H1 (cell line): ENCODE measurements at regions not wholly inside any gene's neighbourhood (a gene's known extent, or its start where the extent isn't known, plus 50 kb on each side); places are given as distances from the start of the nearest gene placed in this dataset.

Experiments
- CTCF ChIA-PET: fragments of 300-600 bp; sonication (Branson Sonifier 250); formaldehyde crosslinking; loops from one replicate; lab custom pipeline; 2021; ENCODE audit not compliant: partially characterized antibody; lab: Charles Lee
- POLR2A ChIA-PET: fragments of 300-600 bp; sonication (Branson Sonifier 250); formaldehyde crosslinking; loops from one replicate; lab custom pipeline; 2021; ENCODE audit warnings: inconsistent platforms; ENCODE audit not compliant: partially characterized antibody; lab: Charles Lee
- DNase-seq, 2 experiments: peaks; one replicate each; pipeline versions ENCODE4 v3.0.0 to v3.0.0-alpha.2; 2010 to 2022; ENCODE audit warnings: low spot score in 2 of 2, low read depth in 1 of 2, mixed read lengths in 1 of 2
- FAIRE-seq: peaks from 2 replicates; lab custom pipeline; 2011; peaks lifted over from hg19 to GRCh38; lab: Jason Lieb, UNC
- H2AFZ ChIP-seq: 2 replicates; pipeline ENCODE4 v1.8.1; 2012; ENCODE audit warnings: low read length, inconsistent platforms
- H2AK5ac ChIP-seq: 2 replicates; pipeline ENCODE4 v1.6.1; 2013; ENCODE audit warnings: low read depth, low read length
- H2BK120ac ChIP-seq: replicated peaks from 2 replicates; pipeline ENCODE3; 2013; ENCODE audit warnings: low read depth, low read length, inconsistent platforms
- H2BK12ac ChIP-seq: 2 replicates; pipeline ENCODE4 v1.6.1; 2013; ENCODE audit warnings: low read depth, low read length
- H2BK15ac ChIP-seq: 2 replicates; pipeline ENCODE4 v1.6.1; 2013; ENCODE audit warnings: low read length
- H2BK20ac ChIP-seq: 2 replicates; pipeline ENCODE4 v1.6.1; 2013; ENCODE audit warnings: low read length
- H2BK5ac ChIP-seq: 2 replicates; pipeline ENCODE4 v1.6.1; 2013; ENCODE audit warnings: low read depth, low read length
- H3K14ac ChIP-seq: 2 replicates; pipeline ENCODE4 v1.6.1; 2013; ENCODE audit warnings: inconsistent platforms; ENCODE audit not compliant: insufficient read length
- H3K18ac ChIP-seq: 2 replicates; pipeline ENCODE4 v1.6.1; 2013; ENCODE audit warnings: low read length; ENCODE audit errors: extremely low read depth
- H3K23ac ChIP-seq: 2 replicates; pipeline ENCODE4 v1.6.1; 2013; ENCODE audit warnings: inconsistent platforms; ENCODE audit not compliant: insufficient read length
- H3K23me2 ChIP-seq: 2 replicates; pipeline ENCODE4 v1.6.1; 2013; ENCODE audit warnings: low read depth, low read length
- H3K27ac ChIP-seq: 2 replicates; pipeline ENCODE4 v1.6.1; 2011; ENCODE audit warnings: low read depth, low read length, inconsistent platforms
- H3K27me3 ChIP-seq, 4 experiments: replicated peaks in 1 of 4; 1 replicate in 1 of 4; 2 replicates in 3 of 4; pipeline versions ENCODE4 v1.6.1 to v1.8.1; 2011 to 2013; ENCODE audit warnings: low read length in 3 of 4, mild to moderate bottlenecking in 3 of 4, inconsistent platforms in 2 of 4, mixed read lengths in 2 of 4, moderate library complexity in 1 of 4; ENCODE audit not compliant: control insufficient read depth in 3 of 4, insufficient read depth in 3 of 4; ENCODE audit errors: extremely low read depth in 1 of 4
- H3K36me3 ChIP-seq, 4 experiments: 2 replicates each; pipeline versions ENCODE4 v1.6.1 to v1.8.1; 2011 to 2013; ENCODE audit warnings: mild to moderate bottlenecking in 4 of 4, low read length in 3 of 4, moderate library complexity in 2 of 4, control low read depth in 1 of 4, inconsistent platforms in 1 of 4; ENCODE audit not compliant: insufficient read depth in 4 of 4, control insufficient read depth in 2 of 4
- H3K4ac ChIP-seq: replicated peaks from 2 replicates; pipeline ENCODE3; 2013; ENCODE audit warnings: low read length, low read depth, mixed read lengths, inconsistent platforms; ENCODE audit not compliant: insufficient read length
- H3K4me1 ChIP-seq, 4 experiments: replicated peaks in 1 of 4; 1 replicate in 1 of 4; 2 replicates in 3 of 4; pipeline versions ENCODE4 v1.6.1 to v1.8.1; 2011 to 2013; ENCODE audit warnings: low read length in 3 of 4, inconsistent platforms in 2 of 4, mixed read lengths in 1 of 4; ENCODE audit not compliant: insufficient read depth in 4 of 4, control insufficient read depth in 3 of 4
- H3K4me2 ChIP-seq, 2 experiments: 2 replicates each; pipeline versions ENCODE4 v1.6.1 to v1.8.1; 2011 to 2013; ENCODE audit warnings: low read depth in 2 of 2, low read length in 2 of 2, control low read depth in 1 of 2, inconsistent platforms in 1 of 2, mild to moderate bottlenecking in 1 of 2; ENCODE audit not compliant: insufficient read depth in 1 of 2
- H3K4me3 ChIP-seq, 4 experiments: fragments of 200-600, 300-600 bp in 1 of 4; sonication (generic), shearing (Covaris generic), sonication (Bioruptor Twin) in 1 of 4; 2 replicates each; pipeline versions ENCODE4 v1.5.1 to v1.8.1; 2011 to 2016; ENCODE audit warnings: low read length in 4 of 4, low read depth in 3 of 4, control low read depth in 2 of 4, inconsistent platforms in 2 of 4, mild to moderate bottlenecking in 2 of 4, mixed read lengths in 1 of 4, moderate library complexity in 1 of 4; ENCODE audit not compliant: insufficient read depth in 2 of 4; ENCODE audit errors: extremely low read depth in 1 of 4
- H3K56ac ChIP-seq: replicated peaks from 2 replicates; pipeline ENCODE3; 2013; ENCODE audit warnings: low read depth, mild to moderate bottlenecking, mixed read lengths, low read length, inconsistent platforms; ENCODE audit not compliant: insufficient read length
- H3K79me1 ChIP-seq: 2 replicates; pipeline ENCODE4 v1.6.1; 2013; ENCODE audit warnings: low read depth, low read length, control low read depth
- H3K79me2 ChIP-seq, 2 experiments: 2 replicates each; pipeline versions ENCODE4 v1.6.1 to v1.8.1; 2012 to 2013; ENCODE audit warnings: low read length in 2 of 2, mild to moderate bottlenecking in 2 of 2, inconsistent platforms in 1 of 2; ENCODE audit not compliant: insufficient read depth in 2 of 2, control insufficient read depth in 1 of 2
- H3K9ac ChIP-seq, 4 experiments: replicated peaks in 1 of 4; 1 replicate in 1 of 4; 2 replicates in 3 of 4; pipeline versions ENCODE4 v1.6.1 to v1.8.1; 2011 to 2013; ENCODE audit warnings: low read depth in 3 of 4, low read length in 3 of 4, control low read depth in 2 of 4, mild to moderate bottlenecking in 2 of 4, moderate library complexity in 2 of 4, inconsistent platforms in 1 of 4; ENCODE audit errors: extremely low read depth in 1 of 4
- H3K9me3 ChIP-seq, 2 experiments: 2 replicates each; pipeline versions ENCODE4 v1.6.1 to v1.8.1; 2012 to 2013; ENCODE audit warnings: mild to moderate bottlenecking in 2 of 2, moderate library complexity in 2 of 2, control low read depth in 1 of 2, inconsistent platforms in 1 of 2, low read depth in 1 of 2, low read length in 1 of 2, mixed read lengths in 1 of 2; ENCODE audit not compliant: insufficient read depth in 2 of 2
- H4K20me1 ChIP-seq, 2 experiments: replicated peaks in 1 of 2; 2 replicates each; pipeline versions ENCODE3 to v1.8.1; 2011 to 2013; ENCODE audit warnings: inconsistent platforms in 2 of 2, low read length in 2 of 2, mild to moderate bottlenecking in 1 of 2; ENCODE audit not compliant: insufficient read depth in 2 of 2, control insufficient read depth in 1 of 2
- H4K5ac ChIP-seq: 2 replicates; pipeline ENCODE4 v1.6.1; 2013; ENCODE audit warnings: low read length, low read depth, mixed read lengths, inconsistent platforms; ENCODE audit not compliant: insufficient read length
- H4K8ac ChIP-seq: 2 replicates; pipeline ENCODE4 v1.8.0; 2013; ENCODE audit warnings: mild to moderate bottlenecking, moderate library complexity, low read length, inconsistent platforms; ENCODE audit not compliant: insufficient read depth; ENCODE audit errors: extremely low read depth
- H4K91ac ChIP-seq: replicated peaks from 2 replicates; pipeline ENCODE3; 2013; ENCODE audit warnings: low read length, mixed read lengths, inconsistent platforms; ENCODE audit not compliant: insufficient read length
- BCL11A ChIP-seq, 2 experiments: IDR thresholded peaks; one replicate each; pipeline ENCODE4 v1.6.1; 2011; ENCODE audit warnings: low read depth in 2 of 2, low read length in 2 of 2, mild to moderate bottlenecking in 2 of 2
- CREB1 ChIP-seq: IDR thresholded peaks from 2 replicates; pipeline ENCODE4 v1.6.1; 2012; ENCODE audit warnings: inconsistent platforms
- CTBP2 ChIP-seq: IDR thresholded peaks from 2 replicates; pipeline ENCODE4 v1.7.0; 2011; ENCODE audit warnings: borderline replicate concordance, mild to moderate bottlenecking, moderate library complexity, mixed read lengths, low read length; ENCODE audit not compliant: insufficient read depth, insufficient read length
- POLR2AphosphoS5 ChIP-seq: IDR thresholded peaks from 2 replicates; pipeline ENCODE4 v1.6.1; 2011; ENCODE audit warnings: low read depth, low read length
- WGBS, 2 experiments: shearing (Covaris generic) in 1 of 2; methylation state at CpG; one replicate each; pipeline versions ENCODE4 v1.1.6 to v1.1.7; 2013 to 2015; ENCODE audit warnings: low lambda C conversion rate in 2 of 2, mixed read lengths in 2 of 2, inconsistent platforms in 1 of 2, low coverage in 1 of 2, missing lambda C conversion rate in 1 of 2; ENCODE audit not compliant: insufficient replicate concordance in 2 of 2, insufficient coverage in 1 of 2, insufficient read length in 1 of 2; ENCODE audit errors: extremely low coverage in 1 of 2, missing lambda C conversion rate in 1 of 2; 5-methylcytosine and 5-hydroxymethylcytosine counted together

DNA sequence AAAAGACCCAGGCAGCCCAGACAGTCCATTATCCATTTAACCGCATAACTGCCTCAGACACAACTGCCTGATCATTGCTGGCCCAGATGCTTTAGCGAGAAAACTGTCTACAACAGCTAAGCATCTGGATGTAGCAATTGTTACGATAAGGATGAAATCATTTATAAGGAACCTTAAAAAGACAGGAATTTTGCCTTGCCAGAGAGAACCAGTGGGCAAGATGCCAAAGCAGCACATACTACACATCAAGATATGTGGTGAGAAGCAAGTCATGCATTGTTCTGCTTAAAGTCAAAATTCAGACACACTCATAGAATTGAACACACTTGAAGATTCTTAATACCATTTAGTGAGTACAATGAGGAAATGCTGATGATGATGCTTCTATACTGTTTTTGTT, 1525.3 kb downstream of the CDH8 start:
- Histone ChIP-seq H2BK120ac (no peak overlapping the region), H3K56ac (no peak overlapping the region), H3K79me2 (no peaks in the 10 kb centered on the region), H3K79me1 (no peaks in the 10 kb centered on the region), H3K27me3 (no peaks in the 10 kb centered on the region), H4K8ac (no peak overlapping the region), H3K4ac (no peak overlapping the region), H2BK12ac (no peak overlapping the region), H4K91ac (no peak overlapping the region), H2BK15ac (no peak overlapping the region), H3K4me3 (no peak overlapping the region), H3K9me3 (no peaks in the 10 kb centered on the region)
- TF ChIP-seq CREB1 (no peak), BCL11A (IDR thresholded peaks at IDR 0.05; ENCODE audit: low read depth in 2 of 2, low read length in 2 of 2) (no peak), CTBP2 (no peak), POLR2AphosphoS5 (no peak)
- TF ChIP-seq, all 59 proteins: peak for 0
- Histone ChIP-seq H3K23ac (no peak overlapping the region), H2BK20ac (no peak overlapping the region), H4K5ac (no peak overlapping the region), H3K23me2 (no peaks in the 10 kb centered on the region), H3K4me2 (no peak overlapping the region), H2AK5ac (no peak overlapping the region), H2BK5ac (no peak overlapping the region), H3K18ac (no peak overlapping the region), H3K9ac (no peak overlapping the region), H3K36me3 (no peaks in the 10 kb centered on the region), H3K4me1 (no peaks in the 10 kb centered on the region), H3K27ac (no peak overlapping the region), H3K14ac (no peak overlapping the region), H4K20me1 (no peaks in the 10 kb centered on the region), H2AFZ (no peak overlapping the region)
- no peak for DNase-seq
- POLR2A ChIA-PET: no interaction called here
- CTCF ChIA-PET: no interaction called here
- WGBS, 2 experiments: 89% methylated on average over 3 of the region's 3 CpGs; no CpG with 5 or more reads in 1 of the 2 experiments
- FAIRE-seq: no peak
